Spleen (tissue), 11 donors: ENCODE measurements at regions not wholly inside any gene's neighbourhood (a gene's known extent, or its start where the extent isn't known, plus 50 kb on each side); places are given as distances from the start of the nearest gene placed in this dataset.

Experiments
- DNase-seq: peaks from one replicate; pipeline ENCODE4 v3.0.0-alpha.2; 2020
- H3K27ac ChIP-seq, 8 donors: fragments of 200-600 bp; sonication (generic) in 7 of 8; 1 replicate in 4 of 8; 2 replicates in 4 of 8; pipeline versions ENCODE4 v1.5.0 to v1.8.0; 2016 to 2021; ENCODE audit warnings: inconsistent platforms in 4 of 8, mild to moderate bottlenecking in 4 of 8, moderate library complexity in 1 of 8
- H3K27me3 ChIP-seq, 7 donors: fragments of 200-600 bp; sonication (generic) in 6 of 7; replicated peaks in 1 of 7; 1 replicate in 4 of 7; 2 replicates in 3 of 7; pipeline versions ENCODE4 v1.5.0 to v1.8.0; 2016 to 2021; ENCODE audit warnings: inconsistent platforms in 3 of 7, mild to moderate bottlenecking in 1 of 7
- H3K36me3 ChIP-seq, 6 donors: fragments of 200-600 bp; sonication (generic) in 5 of 6; 1 replicate in 4 of 6; 2 replicates in 2 of 6; pipeline versions ENCODE4 v1.5.0 to v1.8.0; 2016 to 2021; ENCODE audit warnings: inconsistent platforms in 2 of 6
- H3K4me1 ChIP-seq, 6 donors: fragments of 200-600 bp; sonication (generic) in 5 of 6; 1 replicate in 3 of 6; 2 replicates in 3 of 6; pipeline versions ENCODE4 v1.5.0 to v1.8.0; 2016 to 2021; ENCODE audit warnings: inconsistent platforms in 3 of 6
- H3K4me3 ChIP-seq, 8 donors: fragments of 200-600 bp; sonication (generic) in 7 of 8; 1 replicate in 4 of 8; 2 replicates in 4 of 8; pipeline versions ENCODE4 v1.5.0 to v1.8.0; 2016 to 2021; ENCODE audit warnings: inconsistent platforms in 4 of 8, mild to moderate bottlenecking in 4 of 8, moderate library complexity in 2 of 8
- H3K9me3 ChIP-seq, 8 donors: fragments of 200-600 bp; sonication (generic) in 7 of 8; 1 replicate in 4 of 8; 2 replicates in 4 of 8; pipeline versions ENCODE4 v1.5.0 to v1.8.0; 2016 to 2021; ENCODE audit warnings: inconsistent platforms in 4 of 8
- CTCF ChIP-seq, 11 experiments: fragments of 200-600 bp in 7 of 11; fragments of 450-650 bp in 4 of 11; sonication (generic) in 4 of 11; IDR thresholded peaks in 8 of 11; conservative IDR thresholded peaks in 3 of 11; 1 replicate in 7 of 11; 2 replicates in 4 of 11; pipeline versions ENCODE4 v1.4.0 to v1.8.0; 2016 to 2021; ENCODE audit warnings: antibody characterized with exemption in 11 of 11, inconsistent platforms in 4 of 11, mild to moderate bottlenecking in 1 of 11
- POLR2A ChIP-seq, 3 donors: fragments of 450-650 bp; IDR thresholded peaks; one replicate each; pipeline ENCODE4 v1.5.1; 2017; ENCODE audit warnings: antibody characterized with exemption in 3 of 3, mild to moderate bottlenecking in 1 of 3
- POLR2AphosphoS5 ChIP-seq, 3 donors: sonication (generic); formaldehyde crosslinking; IDR thresholded peaks; one replicate each; pipeline ENCODE4 v1.5.1; 2017; ENCODE audit warnings: antibody characterized with exemption in 3 of 3
- WGBS, 5 donors: extraction: QIAGEN DNeasy Blood & Tissue Kit in 3 of 5; methylation state at CpG; one replicate each; pipeline versions ENCODE4 v1.1.5 to v1.1.7; 2013 to 2018; 5-methylcytosine and 5-hydroxymethylcytosine counted together
- intact Hi-C: fragments of 100-400 bp; cut with DNase I; formaldehyde crosslinking; loops from one replicate; pipeline ENCODE4 v1.15.0; 2023; ENCODE audit warnings: low total_unique reads
- donor health status: healthy with polysubstance abuse.
- donor health status: DM: no; HTN: no; CAD: no; lungs with moderate emphysema.
- donor health status: DM: no; HTN: no; CAD: no.
- donor health status: Bipolar disorder and iron deficiency.
- donor health status: healthy.
- donor health status: DM: no; HTN: no; CAD: no.
- donor health status: DM: yes; HTN: yes; CAD: no.

- intact Hi-C loops: no loop called here
- DNase-seq: no peak
- TF ChIP-seq POLR2AphosphoS5 (IDR thresholded peaks at IDR 0.05): no peak
- TF ChIP-seq POLR2A (IDR thresholded peaks at IDR 0.05): no peak
- no peak for TF ChIP-seq CTCF (IDR thresholded peaks at IDR 0.05 in 8 of 11, conservative IDR thresholded peaks at IDR 0.05 in 3 of 11)
- peaks cover 0 to 28% (median 16%) of the 10 kb centered on the region in 8 donors for H3K9me3 ChIP-seq
- 83 to 100% (median 94%) methylated on average over 2 of the region's 2 CpGs for WGBS, 5 donors
- no peak overlapping the region for H3K4me3 ChIP-seq
- no peaks in the 10 kb centered on the region for H3K36me3 ChIP-seq
- no peak overlapping the region for H3K27ac ChIP-seq
- no peaks in the 10 kb centered on the region for H3K4me1 ChIP-seq
- no peaks in the 10 kb centered on the region for H3K27me3 ChIP-seq
Measured at GRCh38 chr3:168383573-168383972, 287.8 kb upstream of the GOLIM4 start.

DNA sequence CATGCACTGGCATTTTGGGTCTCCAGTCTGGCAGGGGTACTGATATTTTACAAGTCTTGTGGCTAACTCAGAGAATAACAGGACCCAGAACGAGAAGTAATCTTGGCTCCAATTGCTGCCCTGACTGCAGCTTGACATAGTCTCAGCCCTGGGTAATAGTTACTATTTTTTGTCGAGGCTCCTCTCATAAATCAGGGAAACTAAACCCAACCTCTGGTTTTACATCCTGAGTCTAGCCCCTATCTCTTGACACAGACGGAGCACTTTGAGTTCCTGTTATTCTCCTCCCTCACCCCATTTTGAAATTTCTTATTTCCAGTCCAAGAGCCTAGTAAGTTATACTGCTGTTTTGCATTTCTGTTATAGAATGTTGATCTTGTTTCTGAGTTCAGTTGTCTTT is 276.1 kb upstream of the GOLIM4 start:
- Histone ChIP-seq H3K4me3 (no peak overlapping the region), H3K27ac (no peak overlapping the region), H3K9me3 (peaks cover 0 to 6% (median 0%) of the 10 kb centered on the region in 8 donors), H3K4me1 (no peaks in the 10 kb centered on the region), H3K27me3 (no peaks in the 10 kb centered on the region), H3K36me3 (no peaks in the 10 kb centered on the region)
- no peak for DNase-seq
- 18 to 29% (median 26%) methylated on average over 3 of the region's 3 CpGs for WGBS, 5 donors
- TF ChIP-seq CTCF (IDR thresholded peaks at IDR 0.05 in 8 of 11, conservative IDR thresholded peaks at IDR 0.05 in 3 of 11): no peak
- TF ChIP-seq POLR2A (IDR thresholded peaks at IDR 0.05): no peak
- no peak for TF ChIP-seq POLR2AphosphoS5 (IDR thresholded peaks at IDR 0.05)
- intact Hi-C loops: no loop called here

GRCh38 chr3:168364967-168365366 is 269.2 kb upstream of the GOLIM4 start:
- H3K27me3 ChIP-seq: no peaks in the 10 kb centered on the region
- intact Hi-C loops: no loop called here
- H3K36me3 ChIP-seq: no peaks in the 10 kb centered on the region
- H3K27ac ChIP-seq: no peak overlapping the region
- no peaks in the 10 kb centered on the region for H3K9me3 ChIP-seq
- WGBS, 5 donors: 81 to 94% (median 89%) methylated on average over 1 of the region's 1 CpG
- no peak for TF ChIP-seq CTCF (IDR thresholded peaks at IDR 0.05 in 8 of 11, conservative IDR thresholded peaks at IDR 0.05 in 3 of 11)
- TF ChIP-seq POLR2AphosphoS5 (IDR thresholded peaks at IDR 0.05): no peak
- no peak for TF ChIP-seq POLR2A (IDR thresholded peaks at IDR 0.05)
- H3K4me1 ChIP-seq: no peaks in the 10 kb centered on the region
- no peak for DNase-seq
- no peak overlapping the region for H3K4me3 ChIP-seq

DNA sequence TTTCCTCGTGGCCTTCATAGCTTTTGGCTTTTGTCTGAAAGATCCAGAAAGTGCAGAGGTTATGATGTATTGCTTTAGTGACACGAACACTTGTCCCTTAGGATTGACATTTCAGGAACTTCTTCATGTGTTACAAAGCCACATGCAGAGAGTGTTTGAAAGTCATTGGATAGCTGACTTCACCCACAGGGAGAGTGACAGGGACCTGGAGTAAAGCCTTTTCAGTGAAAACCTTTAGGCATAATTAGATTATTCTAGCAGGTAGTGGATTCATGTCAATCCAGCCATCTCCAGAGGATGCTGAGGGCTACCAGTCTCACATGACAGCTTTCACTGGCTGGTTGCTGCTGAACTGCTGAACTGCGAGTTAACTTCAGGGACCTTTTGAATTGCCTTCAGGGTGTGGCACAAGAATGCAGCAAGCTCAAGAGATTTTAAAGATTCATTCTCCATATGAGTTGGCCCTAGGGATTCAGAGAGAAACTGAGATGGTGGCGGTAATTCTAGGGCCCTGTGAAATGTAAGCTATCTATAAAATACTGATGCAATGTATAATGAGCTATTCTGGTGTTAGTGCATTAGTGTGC is 267.0 kb upstream of the GOLIM4 start:
- intact Hi-C loops: no loop called here
- no peak for DNase-seq
- no peaks in the 10 kb centered on the region for H3K4me1 ChIP-seq
- H3K27ac ChIP-seq: no peak overlapping the region
- no peaks in the 10 kb centered on the region for H3K36me3 ChIP-seq
- H3K27me3 ChIP-seq: no peaks in the 10 kb centered on the region
- H3K9me3 ChIP-seq: no peaks in the 10 kb centered on the region
- no peak for TF ChIP-seq POLR2AphosphoS5 (IDR thresholded peaks at IDR 0.05)
- TF ChIP-seq POLR2A (IDR thresholded peaks at IDR 0.05): no peak
- TF ChIP-seq CTCF (IDR thresholded peaks at IDR 0.05 in 8 of 11, conservative IDR thresholded peaks at IDR 0.05 in 3 of 11): no peak
- no peak overlapping the region for H3K4me3 ChIP-seq
- 60 to 80% (median 70%) methylated on average over 4 of the region's 4 CpGs for whole genome bisulfite sequencing, 5 donors
